HEK293T (cell line): ENCODE measurements at regions not wholly inside any gene's neighbourhood (a gene's known extent, or its start where the extent isn't known, plus 50 kb on each side); places are given as distances from the start of the nearest gene placed in this dataset.

Experiments
- CTCF ChIA-PET: fragments of 350-600 bp; formaldehyde crosslinking; extraction: SDS; loops from one replicate; lab custom pipeline; 2021; ENCODE audit warnings: antibody characterized with exemption, inconsistent platforms; lab: Yijun Ruan, JAX
- POLR2A ChIA-PET: fragments of 350-600 bp; formaldehyde crosslinking; extraction: SDS; loops from one replicate; lab custom pipeline; 2020; ENCODE audit warnings: antibody characterized with exemption, inconsistent platforms; lab: Yijun Ruan, JAX
- DNase-seq: peaks from one replicate; pipeline ENCODE4 v3.0.0; 2012; ENCODE audit warnings: mixed read lengths; ENCODE audit errors: extremely low spot score
- ARNT ChIP-seq: fragments of 450-650 bp; IDR thresholded peaks from 2 replicates; pipeline ENCODE4 v1.6.1; 2017; ENCODE audit warnings: mild to moderate bottlenecking
- BHLHE40 ChIP-seq: fragments of 450-650 bp; IDR thresholded peaks from 2 replicates; pipeline ENCODE4 v1.6.1; 2016; ENCODE audit warnings: mild to moderate bottlenecking, moderate library complexity, borderline replicate concordance
- CTBP1 ChIP-seq: fragments of 450-650 bp; IDR thresholded peaks from 2 replicates; pipeline ENCODE4 v1.6.1; 2016; ENCODE audit warnings: borderline replicate concordance
- ELF4 ChIP-seq: fragments of 450-650 bp; IDR thresholded peaks from 2 replicates; pipeline ENCODE4 v1.6.1; 2017; ENCODE audit warnings: antibody characterized with exemption
- FOXA1 ChIP-seq: fragments of 450-650 bp; IDR thresholded peaks from 2 replicates; pipeline ENCODE4 v1.6.1; 2016; ENCODE audit warnings: mild to moderate bottlenecking
- FOXK2 ChIP-seq: fragments of 450-650 bp; IDR thresholded peaks from 2 replicates; pipeline ENCODE4 v1.6.1; 2016; ENCODE audit warnings: mild to moderate bottlenecking
- FOXM1 ChIP-seq: fragments of 450-650 bp; IDR thresholded peaks from 2 replicates; pipeline ENCODE4 v1.6.1; 2017; ENCODE audit warnings: mild to moderate bottlenecking, borderline replicate concordance
- HDGF ChIP-seq: fragments of 450-650 bp; IDR thresholded peaks from 2 replicates; pipeline ENCODE4 v1.6.1; 2017; ENCODE audit warnings: antibody characterized with exemption, borderline replicate concordance
- L3MBTL2 ChIP-seq: fragments of 450-650 bp; conservative IDR thresholded peaks from 2 replicates; pipeline ENCODE4 v1.6.1; 2016; ENCODE audit warnings: mild to moderate bottlenecking
- LEF1 ChIP-seq: fragments of 450-650 bp; IDR thresholded peaks from 2 replicates; pipeline ENCODE4 v1.6.1; 2017; ENCODE audit warnings: mild to moderate bottlenecking, borderline replicate concordance
- NFRKB ChIP-seq: fragments of 450-650 bp; IDR thresholded peaks from 2 replicates; pipeline ENCODE4 v1.6.1; 2016; ENCODE audit warnings: mild to moderate bottlenecking, moderate library complexity
- PKNOX1 ChIP-seq: fragments of 450-650 bp; IDR thresholded peaks from 2 replicates; pipeline ENCODE4 v1.6.1; 2016
- SP1 ChIP-seq: fragments of 450-650 bp; IDR thresholded peaks from 2 replicates; pipeline ENCODE4 v1.6.1; 2017
- SUZ12 ChIP-seq: fragments of 450-650 bp; IDR thresholded peaks from 2 replicates; pipeline ENCODE4 v1.6.1; 2016; ENCODE audit warnings: mild to moderate bottlenecking
- TARDBP ChIP-seq: fragments of 450-650 bp; IDR thresholded peaks from 2 replicates; pipeline ENCODE4 v1.6.1; 2016
- ZNF384 ChIP-seq: fragments of 450-650 bp; IDR thresholded peaks from 2 replicates; pipeline ENCODE4 v1.6.1; 2016

GRCh38 chr4:85407546-85407945 is 67.4 kb upstream of the ARHGAP24 start:
- CTCF ChIA-PET = interaction anchor here (0.8 kb wide), 1 partner anchor 10 kb away, joined by 3 read pairs; no protein-coding TSS in a partner anchor

GRCh38 chr4:85408301-85408700 is 66.6 kb upstream of the ARHGAP24 start:
- CTCF ChIA-PET = interaction anchor here (0.8 kb wide), 1 partner anchor 10 kb away, joined by 3 read pairs; no protein-coding TSS in a partner anchor
- TF ChIP-seq BHLHE40 (no peak), ARNT (no peak), ZNF384 (no peak), HDGF (no peak), ELF4 (no peak), FOXK2 (no peak), SP1 (no peak), PKNOX1 (no peak), FOXM1 (no peak), FOXA1 (no peak), LEF1 (no peak), SUZ12 (no peak)
- POLR2A ChIA-PET = no interaction called here
- no peak for DNase-seq

More at GRCh38 chr4:85407546-85407945, 67.4 kb upstream of the ARHGAP24 start:
- no peak for DNase-seq
- POLR2A ChIA-PET = no interaction called here
- TF ChIP-seq ELF4 = no peak
- no peak for TF ChIP-seq ARNT
- no peak for TF ChIP-seq FOXM1
- no peak for TF ChIP-seq L3MBTL2
- TF ChIP-seq NFRKB = no peak
- no peak for TF ChIP-seq ZNF384
- TF ChIP-seq SP1 = no peak
- TF ChIP-seq HDGF = no peak
- TF ChIP-seq SUZ12 = no peak
- TF ChIP-seq BHLHE40 = no peak

GRCh38 chr4:85409251-85409650 is 65.7 kb upstream of the ARHGAP24 start:
- DNase-seq = no peak
- no peak for TF ChIP-seq CTBP1
- no peak for TF ChIP-seq ARNT
- TF ChIP-seq SUZ12 = no peak
- no peak for TF ChIP-seq FOXA1
- no peak for TF ChIP-seq FOXK2
- TF ChIP-seq PKNOX1 = no peak
- no peak for TF ChIP-seq TARDBP
- TF ChIP-seq FOXM1 = no peak
- TF ChIP-seq ELF4 = no peak
- TF ChIP-seq SP1 = no peak
- POLR2A ChIA-PET = no interaction called here
- CTCF ChIA-PET = no interaction called here

DNA sequence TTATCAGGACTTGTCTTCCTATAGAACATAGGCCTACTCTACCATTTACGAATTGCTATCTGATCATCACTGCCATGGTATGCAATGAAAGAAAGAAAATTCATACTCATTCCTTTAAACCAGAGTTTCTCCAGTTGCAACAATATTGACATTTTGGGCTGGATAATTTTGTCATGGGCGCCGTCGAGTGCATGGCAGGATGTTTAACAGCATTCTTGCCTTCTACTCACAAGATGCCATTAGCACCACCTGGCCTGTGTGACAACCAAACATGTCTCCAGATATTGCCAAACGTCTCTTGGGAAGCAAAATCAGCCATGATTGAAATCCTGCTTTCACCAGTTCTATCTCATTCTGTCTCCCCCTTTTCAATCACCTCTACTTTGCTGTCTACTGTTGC is 63.6 kb upstream of the ARHGAP24 start:
- ChIA-PET POLR2A (no interaction called here), CTCF (no interaction called here)
- no peak for DNase-seq
- TF ChIP-seq BHLHE40 (no peak), FOXA1 (no peak), HDGF (no peak), FOXM1 (no peak), TARDBP (no peak), LEF1 (no peak), CTBP1 (no peak), ZNF384 (no peak)

DNA sequence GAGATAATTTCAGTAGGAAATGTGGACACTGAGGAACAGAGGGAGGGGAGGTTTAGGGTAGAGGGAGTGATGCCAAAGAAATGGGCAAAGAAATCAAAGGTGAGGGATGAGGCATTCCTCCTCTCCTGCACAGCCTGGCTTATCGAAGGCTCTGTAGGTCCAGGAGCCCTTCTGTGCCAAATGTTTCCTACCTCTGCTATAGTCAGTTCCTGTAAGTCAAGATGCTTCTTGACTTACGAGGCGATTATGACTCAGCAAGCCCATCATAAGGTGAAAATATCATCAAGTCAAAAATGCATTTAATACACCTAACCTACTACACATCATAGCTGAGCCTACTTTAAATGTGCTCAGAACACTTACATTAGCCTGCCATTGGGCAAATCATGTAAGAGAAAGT is 60.0 kb upstream of the ARHGAP24 start:
- POLR2A ChIA-PET = no interaction called here
- TF ChIP-seq ARNT (no peak), HDGF (no peak), SP1 (no peak), L3MBTL2 (no peak), TARDBP (no peak), ZNF384 (no peak), SUZ12 (no peak), ELF4 (no peak), NFRKB (no peak), FOXM1 (no peak), FOXK2 (no peak), PKNOX1 (no peak), BHLHE40 (no peak), LEF1 (no peak), CTBP1 (no peak)
- no peak for DNase-seq
- CTCF ChIA-PET = no interaction called here

DNA sequence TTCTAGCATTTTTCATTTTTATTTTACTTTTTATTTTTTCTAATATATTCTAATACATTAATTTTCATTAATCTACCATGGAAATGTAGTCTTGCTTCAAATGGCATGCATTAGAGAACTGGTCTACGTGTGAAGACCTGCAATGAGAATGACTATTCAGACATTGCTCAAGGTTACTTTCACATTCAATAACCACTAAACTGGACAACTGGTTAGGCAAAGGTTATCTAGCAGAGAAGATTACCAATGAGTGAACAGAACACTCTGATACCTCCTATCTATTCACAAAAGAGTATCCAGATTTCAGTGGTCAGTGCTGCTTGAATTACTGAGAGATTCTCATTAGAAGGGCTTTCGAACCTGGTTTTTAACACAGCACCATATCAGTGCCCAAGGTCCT is 58.9 kb upstream of the ARHGAP24 start:
- ChIA-PET CTCF (no interaction called here), POLR2A (no interaction called here)
- no peak for DNase-seq
- TF ChIP-seq FOXM1 (no peak), FOXK2 (no peak), SUZ12 (no peak), FOXA1 (no peak), L3MBTL2 (no peak), ARNT (no peak), CTBP1 (no peak), BHLHE40 (no peak), ELF4 (no peak), HDGF (no peak), TARDBP (no peak), LEF1 (no peak), ZNF384 (no peak), PKNOX1 (no peak), NFRKB (no peak), SP1 (no peak)
